GM18508 (cell line): ENCODE measurements at regions not wholly inside any gene's neighbourhood (a gene's known extent, or its start where the extent isn't known, plus 50 kb on each side); places are given as distances from the start of the nearest gene placed in this dataset.
"Not testable (repeated sequence)": the region's sequence is repeated elsewhere in the genome, so short reads cannot be mapped to it uniquely, and the experiment has no call there.

Experiments
- ATAC-seq: cut with Tn5 transposase; IDR thresholded peaks from one replicate; pipeline ENCODE4 v1.9.1; 2021; ENCODE audit warnings: moderate number of reproducible peaks; ENCODE audit not compliant: insufficient read depth, unreplicated experiment

DNA sequence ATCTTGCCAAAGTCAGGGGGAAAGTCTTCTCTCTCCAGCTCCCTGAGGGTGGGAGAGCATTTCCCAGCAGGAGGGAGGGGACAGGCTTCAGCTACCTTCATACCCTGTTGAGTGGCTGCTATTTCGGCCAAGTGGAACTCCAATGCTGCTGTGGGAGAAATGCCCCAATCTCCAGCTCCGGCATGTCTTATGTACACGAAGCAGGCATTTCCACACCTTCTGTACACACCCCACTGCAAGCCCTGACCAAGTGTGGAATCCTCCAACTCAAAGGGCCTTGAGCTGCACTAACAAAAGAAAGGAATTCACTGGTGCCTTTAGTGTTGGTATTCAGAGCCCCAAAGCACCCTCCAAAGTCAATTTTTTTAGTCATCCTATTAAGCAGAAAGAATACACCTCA is 313.6 kb upstream of the NT5E start:
- ATAC-seq: no peak

DNA sequence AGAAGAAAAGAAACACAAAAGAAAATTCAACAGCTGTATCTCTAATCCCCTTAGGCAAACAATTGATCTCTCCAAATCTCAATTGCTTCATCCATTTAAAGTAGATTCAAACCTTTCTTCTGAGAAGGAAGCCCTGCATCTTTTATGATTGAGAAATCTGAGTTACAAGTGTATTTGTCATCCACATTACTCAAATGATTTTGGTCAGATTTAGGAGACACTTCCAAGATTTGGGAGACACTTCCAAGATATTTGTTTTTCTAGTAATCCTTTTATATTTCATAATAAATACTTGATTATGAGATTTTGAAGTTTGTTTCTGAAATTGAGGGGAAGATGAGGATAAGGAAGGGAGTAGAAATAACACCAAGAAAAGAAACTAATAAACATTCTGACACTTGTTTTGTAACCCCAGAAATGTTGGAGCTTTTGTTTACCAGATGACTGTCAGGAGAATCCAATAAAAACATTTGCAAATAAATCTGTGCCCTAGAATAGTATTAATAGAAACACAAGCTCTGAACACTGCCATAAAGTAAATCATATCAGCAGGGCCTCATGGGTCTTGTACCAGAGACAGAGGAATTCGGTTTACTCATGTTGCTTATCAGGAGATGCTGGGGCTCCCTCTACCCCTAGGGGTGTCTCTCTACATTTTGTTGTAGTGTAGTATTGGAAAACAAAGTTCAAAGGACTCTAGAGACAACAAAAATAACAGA is 314.3 kb upstream of the NT5E start:
- no peak for ATAC-seq

DNA sequence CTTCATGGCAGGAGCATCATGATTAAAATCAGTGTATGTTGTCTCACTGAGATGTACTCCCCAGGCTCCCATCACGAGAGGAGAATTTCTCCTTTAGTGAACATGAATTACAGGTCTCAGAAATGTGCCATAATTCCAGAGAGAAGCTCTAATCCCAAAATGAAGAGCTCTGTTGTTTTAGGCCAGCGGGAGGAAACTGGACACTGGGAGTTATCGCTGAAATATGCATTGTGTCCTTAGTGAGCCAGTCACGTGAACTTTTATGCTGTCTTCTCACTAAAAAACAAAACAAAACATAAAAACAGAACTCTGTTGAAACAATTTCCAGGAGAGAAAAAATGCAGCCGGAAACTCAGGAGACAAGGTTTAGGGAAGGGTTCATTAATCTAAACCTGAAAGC is 315.7 kb upstream of the NT5E start:
- no peak for ATAC-seq

DNA sequence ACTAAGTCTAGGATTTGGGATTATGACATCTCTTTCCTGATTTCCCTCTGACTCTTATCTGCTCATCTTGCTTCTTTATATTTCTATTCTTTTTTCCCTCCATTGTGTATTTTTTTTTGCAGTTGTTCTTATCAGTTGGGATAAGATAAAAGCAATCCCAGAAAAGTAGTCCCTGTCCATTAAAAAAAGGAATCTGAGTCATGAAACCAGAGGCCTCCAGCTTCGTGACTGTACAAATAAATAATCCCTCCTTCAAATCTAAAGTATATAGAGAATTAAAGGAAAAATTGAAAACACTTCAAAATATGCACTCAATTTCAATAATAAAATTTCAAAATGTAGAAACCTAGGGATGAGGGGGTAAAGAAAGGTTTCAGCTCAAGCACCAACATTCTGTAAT is 317.8 kb upstream of the NT5E start:
- no peak for ATAC-seq

DNA sequence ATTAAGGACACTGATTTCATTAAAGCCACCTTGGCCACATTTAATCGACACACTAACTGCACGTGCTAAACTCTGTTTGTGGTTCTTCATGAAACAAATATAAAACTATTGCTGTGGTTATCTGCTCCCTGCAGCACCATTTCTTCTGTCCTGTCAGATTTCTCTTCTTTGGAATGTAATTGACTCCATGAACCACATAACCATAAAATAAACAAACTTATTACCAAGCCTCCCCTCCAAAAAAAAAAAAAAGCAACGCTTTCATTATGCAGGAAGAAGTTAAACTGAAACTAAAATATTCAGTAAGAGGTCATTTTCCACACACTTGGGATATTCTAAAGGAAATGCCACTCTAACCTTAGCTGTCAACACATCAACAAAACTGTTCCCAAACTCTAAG is 319.1 kb upstream of the NT5E start:
- ATAC-seq: no peak

DNA sequence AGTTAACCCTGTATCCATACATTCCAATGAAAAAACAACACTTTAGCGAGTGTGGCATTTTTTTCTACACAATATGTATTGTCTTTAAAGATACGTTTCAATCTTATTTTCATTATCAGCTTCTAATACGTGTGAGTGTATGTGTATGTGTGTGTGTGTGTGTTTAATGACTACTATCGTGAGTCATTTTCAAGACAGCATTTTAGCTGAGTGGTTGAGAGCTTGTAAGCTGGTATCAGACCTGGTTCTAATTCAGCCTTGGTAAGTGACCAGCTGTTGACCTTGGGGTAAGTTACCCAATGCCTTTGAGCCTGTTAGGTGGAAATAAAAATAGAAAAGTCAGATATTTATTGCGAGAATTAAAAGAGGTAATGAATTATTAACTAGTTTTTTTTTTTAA is 320.0 kb upstream of the NT5E start:
- no peak for ATAC-seq

DNA sequence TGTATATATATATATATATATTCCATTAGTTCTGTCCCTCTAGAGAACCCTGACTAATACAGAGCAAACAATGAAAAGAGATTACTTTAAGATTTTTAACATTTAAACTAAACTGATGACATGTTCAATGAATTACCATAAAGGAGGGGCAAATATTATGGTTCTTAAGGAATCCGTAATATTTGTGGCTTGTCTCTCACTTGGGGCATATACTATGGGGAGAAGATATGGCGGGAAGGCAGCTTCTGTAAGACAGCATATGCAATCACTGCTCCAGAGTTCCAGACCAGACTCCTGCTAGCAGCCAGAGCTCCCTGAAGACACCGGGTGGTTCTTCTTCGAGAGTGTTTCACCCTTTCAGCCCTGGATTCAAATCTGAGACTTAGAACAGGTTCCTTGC is 321.1 kb upstream of the NT5E start:
- ATAC-seq: no peak

DNA sequence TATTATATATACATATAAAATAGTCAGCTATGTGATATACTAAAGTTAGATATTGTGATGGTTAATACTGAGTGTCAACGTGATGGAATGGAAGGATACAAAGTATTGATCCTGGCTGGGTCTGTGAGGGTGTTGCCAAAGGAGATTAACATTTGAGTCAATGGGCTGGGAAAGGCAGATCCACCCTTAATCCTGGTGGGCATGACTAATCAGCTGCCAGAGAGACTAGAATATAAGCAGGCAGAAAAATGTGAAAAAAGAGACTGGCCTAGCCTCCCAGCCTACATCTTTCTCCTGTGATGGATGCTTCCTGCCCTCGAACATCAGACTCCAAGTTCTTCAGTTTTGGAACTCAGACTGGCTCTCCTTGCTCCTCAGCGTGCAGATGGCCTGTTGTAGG is 321.6 kb upstream of the NT5E start:
- ATAC-seq: not testable (repeated sequence)

DNA sequence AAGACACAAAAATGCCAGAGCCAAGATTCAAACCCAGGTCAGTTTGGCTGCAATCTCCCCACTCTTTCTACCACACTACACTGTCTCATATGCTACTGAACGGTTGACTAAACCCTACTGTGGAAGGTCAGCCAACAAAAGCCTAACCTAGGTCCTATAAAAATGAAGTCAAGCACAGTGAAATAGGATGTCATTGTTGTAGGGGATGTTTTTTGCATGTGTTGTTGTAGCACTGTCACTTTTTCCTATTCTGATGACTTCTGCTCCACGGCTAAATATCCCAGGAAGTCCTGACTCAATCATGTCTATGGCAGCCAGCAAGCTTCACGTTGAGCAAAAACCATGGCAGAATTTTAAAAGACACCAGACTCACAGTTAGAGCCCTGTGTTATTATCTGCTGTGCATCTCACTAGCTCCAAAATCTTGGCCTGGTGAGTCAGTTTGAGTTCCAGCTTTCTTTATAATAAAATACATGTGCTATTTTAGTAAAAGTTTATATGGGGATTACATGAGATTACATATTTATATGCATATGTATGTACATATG is 322.1 kb upstream of the NT5E start:
- no peak for ATAC-seq

DNA sequence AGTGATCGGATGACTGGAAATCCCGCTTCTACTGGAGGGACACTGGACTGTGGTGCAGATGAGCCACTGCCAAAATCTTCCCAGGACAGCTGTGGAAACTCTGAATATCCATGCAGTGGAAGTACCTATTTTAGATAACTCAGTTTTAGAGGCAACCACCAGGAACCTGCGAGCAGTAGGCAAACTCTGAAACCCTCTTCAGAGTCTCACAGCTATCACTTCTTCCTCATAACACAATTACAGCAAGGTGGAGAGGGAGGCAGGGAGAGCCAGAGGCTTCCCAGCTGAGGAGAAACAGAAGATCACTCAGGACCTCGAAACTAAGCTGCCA is 322.8 kb upstream of the NT5E start:
- no peak for ATAC-seq

DNA sequence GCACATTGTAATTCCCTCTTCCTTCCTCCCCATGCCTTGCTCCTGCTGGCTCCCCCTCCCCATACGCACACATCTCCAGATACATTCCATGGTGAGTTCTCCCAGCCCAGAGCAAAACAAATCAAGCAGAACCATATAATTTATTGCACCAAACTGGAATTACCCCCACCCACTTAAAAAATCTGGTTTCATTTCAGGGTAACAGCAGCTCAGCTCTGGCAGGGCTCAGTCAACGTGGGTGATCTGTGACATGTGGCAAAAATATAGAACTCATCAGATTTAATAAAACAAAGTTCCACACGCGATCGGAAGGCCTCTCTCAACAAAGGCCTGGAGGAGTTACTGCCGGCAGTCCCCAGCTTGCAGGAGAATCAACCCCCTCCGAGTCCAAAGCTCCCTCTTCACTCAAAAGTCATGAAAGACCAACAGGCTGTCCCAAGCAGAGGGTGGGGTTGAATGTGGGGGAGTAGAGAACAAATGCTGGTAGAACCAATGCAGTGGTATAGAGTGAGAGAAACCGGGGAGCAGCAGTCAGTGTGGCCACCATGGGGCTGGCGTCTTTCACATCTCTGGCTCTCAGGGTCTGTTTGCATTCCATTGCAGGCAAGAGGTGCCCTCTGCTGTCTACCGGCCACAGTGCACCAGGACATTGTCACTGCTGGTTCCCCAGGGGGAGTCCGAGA is 323.3 kb upstream of the NT5E start:
- no peak for ATAC-seq

DNA sequence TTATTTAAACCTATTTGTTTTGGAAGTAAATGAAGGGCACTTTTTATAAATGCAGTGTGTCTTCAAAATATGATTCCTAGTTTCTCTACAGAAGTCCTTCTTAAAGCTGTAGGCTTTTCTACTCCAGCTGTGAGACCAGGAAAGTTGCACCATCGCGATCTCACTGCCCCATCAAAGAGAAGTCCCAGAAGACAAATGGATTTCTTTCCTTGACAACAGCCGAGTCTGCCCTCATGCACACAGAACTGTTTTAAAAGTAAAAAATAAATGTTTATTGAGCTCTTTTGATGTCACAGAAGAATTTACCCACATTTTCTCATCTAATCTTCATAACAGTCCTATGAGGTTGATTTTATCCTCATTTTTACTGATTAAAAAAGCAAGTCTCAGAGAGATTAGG is 324.4 kb upstream of the NT5E start:
- no peak for ATAC-seq

DNA sequence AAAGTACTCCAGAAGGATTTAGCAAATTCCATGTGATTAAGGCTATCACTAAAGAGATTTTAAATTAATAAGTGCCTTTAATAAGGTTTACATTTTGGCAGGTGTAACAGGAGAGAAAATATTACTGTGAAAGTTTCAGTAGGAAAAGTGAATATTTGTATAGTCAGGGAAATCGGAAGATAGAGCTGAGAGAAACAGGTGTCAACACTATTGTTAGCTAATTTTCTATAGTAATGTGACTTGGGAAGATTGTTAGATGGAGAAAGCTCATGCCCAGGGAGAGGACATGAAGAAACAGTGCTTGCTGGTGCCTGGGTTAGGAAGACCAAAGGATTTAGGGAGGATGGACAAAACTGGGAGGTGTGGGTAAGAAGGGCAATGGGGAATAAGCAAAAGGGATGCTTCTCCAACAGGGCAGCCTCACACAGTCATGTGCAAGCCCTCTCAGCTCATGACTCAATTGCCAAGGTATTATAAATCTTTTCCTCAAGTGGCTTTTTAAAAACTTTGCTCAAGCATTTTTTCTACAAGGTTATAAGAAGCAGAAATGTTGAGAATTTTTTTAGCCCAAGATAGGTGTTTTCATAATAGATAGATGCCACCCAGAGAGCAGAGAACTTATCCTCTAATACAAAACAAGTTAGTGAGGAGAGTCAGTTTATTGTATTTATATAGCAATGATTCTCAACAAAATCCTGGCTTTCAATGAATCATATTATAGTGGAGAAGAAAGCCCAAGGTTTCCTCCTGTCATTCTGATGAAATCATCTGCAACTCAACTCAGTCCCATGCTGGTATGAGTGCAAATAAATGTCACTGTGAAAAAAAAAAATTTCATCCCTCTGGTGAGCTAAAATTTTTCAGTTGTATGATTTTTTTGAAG is 325.2 kb upstream of the NT5E start:
- ATAC-seq: no peak

DNA sequence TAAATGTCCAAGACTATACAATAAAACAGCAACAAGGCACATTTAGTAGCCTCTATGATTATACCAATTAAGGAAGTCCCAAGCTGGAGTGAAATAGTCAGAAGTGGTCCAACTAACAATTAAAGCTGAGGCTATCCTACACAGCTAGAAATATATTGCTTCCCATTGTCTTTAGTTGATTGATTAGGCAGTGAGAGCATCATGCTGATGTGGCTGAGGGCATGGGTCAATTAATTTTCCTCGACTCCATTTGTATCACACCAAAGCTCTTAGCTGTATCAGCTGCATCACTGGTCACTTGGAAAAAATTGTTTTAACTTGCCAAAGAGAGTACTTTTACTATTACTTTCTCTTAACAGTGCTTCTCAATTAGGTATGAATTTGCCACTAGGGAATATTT is 328.7 kb upstream of the NT5E start:
- no peak for ATAC-seq

DNA sequence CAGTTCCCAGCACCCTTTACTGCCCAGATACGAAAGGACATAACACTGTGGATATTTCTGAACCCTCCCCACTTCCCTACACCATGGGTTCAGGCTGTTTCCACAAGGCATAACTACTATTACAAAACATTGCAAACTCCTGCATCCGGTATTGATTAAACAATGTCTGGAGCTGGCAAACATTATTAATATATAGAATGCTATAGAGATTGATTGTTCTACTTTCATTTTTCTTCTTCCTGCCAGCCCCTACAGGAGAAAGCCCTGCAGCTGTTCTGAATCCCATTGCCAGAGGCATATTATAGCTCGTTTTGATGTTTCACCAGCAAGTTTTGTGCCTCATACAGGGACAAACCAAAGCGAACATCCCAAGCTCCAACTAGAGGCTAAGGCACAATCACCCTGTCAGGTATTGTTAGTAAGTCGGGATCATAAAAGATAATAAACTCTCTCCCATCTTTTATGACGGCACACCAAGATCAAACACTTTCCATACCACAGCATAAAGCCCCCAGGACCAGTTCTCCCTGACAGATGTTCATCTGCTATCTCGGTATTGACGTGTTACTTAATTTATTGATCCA is 331.1 kb upstream of the NT5E start:
- ATAC-seq: no peak

DNA sequence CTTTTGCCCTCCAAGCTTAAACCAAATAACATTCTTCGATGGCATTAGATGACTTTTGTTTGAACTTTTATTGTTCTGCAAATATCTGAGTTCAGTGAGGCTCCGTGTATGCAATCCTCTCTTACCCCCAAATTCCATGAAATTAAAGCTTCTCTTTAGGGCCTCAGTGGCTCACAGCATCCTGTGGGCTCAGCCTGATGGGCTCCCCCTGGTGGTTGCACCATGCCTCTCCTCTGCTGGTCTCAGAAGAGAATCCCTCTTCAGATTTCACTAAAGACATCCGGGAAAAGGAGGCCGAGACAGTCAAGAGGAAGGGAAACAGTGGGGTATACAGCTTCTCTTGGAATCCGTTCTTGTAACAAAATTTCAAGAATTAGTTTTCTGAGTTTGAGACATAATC is 331.6 kb upstream of the NT5E start:
- ATAC-seq: no peak

DNA sequence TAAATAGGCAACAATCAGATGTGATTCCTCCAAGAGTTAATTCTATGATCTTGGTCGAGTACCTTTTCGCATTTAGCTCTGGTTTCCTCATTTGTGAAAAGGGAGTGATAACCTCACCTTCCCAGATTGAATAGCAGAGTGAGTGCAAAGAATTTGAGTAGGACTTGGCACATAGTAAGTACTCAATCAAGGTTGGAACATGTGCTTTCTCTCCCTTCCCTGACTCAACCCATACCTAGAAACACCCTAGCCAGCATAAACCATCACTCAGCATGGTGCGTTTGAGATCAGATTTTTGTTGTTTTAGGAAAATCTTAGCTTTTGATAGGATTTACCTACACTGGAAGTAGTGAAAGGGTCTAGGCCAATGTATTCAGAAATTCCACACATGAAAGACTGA is 333.4 kb upstream of the NT5E start:
- ATAC-seq: no peak

DNA sequence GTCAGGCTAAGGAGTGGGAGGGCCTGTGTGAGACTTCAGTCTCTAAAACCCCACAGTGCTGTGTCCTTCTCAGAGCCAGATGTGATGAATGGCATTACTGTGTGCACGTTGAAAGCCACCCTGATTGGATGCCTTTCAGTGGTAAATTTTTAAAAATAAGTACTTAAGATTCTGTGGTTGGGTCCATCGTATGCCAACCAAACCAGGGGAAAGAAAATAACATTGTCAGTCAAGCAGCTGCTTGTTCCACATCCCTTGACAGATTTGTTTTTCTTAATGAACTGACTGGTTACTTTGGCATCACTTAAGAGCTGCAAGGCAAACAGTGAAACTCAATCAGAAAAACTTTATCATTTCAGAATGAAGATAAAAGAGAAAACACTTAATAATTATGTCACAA is 334.0 kb upstream of the NT5E start:
- ATAC-seq: no peak

DNA sequence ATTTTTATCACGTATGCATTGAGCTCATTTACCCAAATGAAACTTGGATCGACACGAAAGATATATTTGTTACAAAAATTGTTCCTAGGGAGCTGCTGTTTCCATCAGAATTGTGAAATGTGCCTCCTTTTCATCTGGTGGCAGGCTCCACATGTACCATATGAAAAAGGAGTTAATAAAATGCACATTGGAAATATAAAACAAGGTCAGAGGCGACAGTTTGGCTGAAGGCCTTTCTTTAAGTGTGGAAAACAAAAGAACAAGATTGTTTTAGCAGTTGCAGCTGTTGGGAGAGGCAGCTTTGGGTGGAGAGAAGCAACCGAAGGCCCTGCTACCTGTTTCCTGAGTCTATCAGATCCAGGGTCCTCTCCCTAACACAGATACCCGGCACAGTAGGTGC is 334.5 kb upstream of the NT5E start:
- no peak for ATAC-seq

DNA sequence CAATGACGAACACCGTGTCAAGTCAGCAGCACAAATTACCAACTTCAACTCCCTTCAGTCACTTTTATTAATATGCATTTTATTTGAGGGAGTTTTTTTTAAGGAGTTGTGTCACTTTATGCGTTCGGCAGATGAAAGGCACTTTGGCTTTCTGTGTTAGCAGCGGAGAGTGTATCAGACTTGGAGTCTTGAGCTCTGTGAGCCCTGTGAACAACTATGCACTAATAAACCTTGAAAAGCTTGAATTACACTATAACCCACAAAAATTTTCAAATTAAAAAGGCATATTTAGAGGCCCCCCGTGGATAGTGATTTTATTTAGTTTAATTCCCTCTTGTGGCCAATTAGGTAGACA is 335.3 kb upstream of the NT5E start:
- ATAC-seq: no peak
